IPS-18a (cell line): ENCODE measurements at regions not wholly inside any gene's neighbourhood (a gene's known extent, or its start where the extent isn't known, plus 50 kb on each side); places are given as distances from the start of the nearest gene placed in this dataset.

ENCODE experiments used
- H3K27ac ChIP-seq: one replicate; pipeline ENCODE4 v1.5.1; 2013; ENCODE audit warnings: low read length
- H3K27me3 ChIP-seq: one replicate; pipeline ENCODE4 v1.6.1; 2013; ENCODE audit warnings: mild to moderate bottlenecking, low read length; ENCODE audit not compliant: control insufficient read depth, insufficient read depth
- H3K36me3 ChIP-seq: one replicate; pipeline ENCODE4 v1.6.1; 2013; ENCODE audit warnings: low read depth, low read length; ENCODE audit not compliant: control insufficient read depth
- H3K4me1 ChIP-seq: one replicate; pipeline ENCODE4 v1.6.1; 2013; ENCODE audit warnings: low read depth, low read length; ENCODE audit not compliant: control insufficient read depth
- H3K4me3 ChIP-seq: one replicate; pipeline ENCODE4 v1.5.1; 2013; ENCODE audit warnings: low read length
- H3K9ac ChIP-seq: one replicate; pipeline ENCODE4 v1.6.1; 2013; ENCODE audit warnings: mild to moderate bottlenecking, low read length, moderate library complexity
- H3K9me3 ChIP-seq: one replicate; pipeline ENCODE4 v1.6.1; 2013; ENCODE audit warnings: low read depth, low read length; ENCODE audit not compliant: control insufficient read depth

GRCh38 chr3:24985668-24986067 is 442.4 kb upstream of the RARB start:
- H3K4me3 ChIP-seq, result no peak overlapping the region
- no peak overlapping the region for H3K27ac ChIP-seq

GRCh38 chr3:24986612-24987011 is 441.5 kb upstream of the RARB start:
- no peak overlapping the region for H3K4me3 ChIP-seq
- no peaks in the 10 kb centered on the region for H3K36me3 ChIP-seq
- no peaks in the 10 kb centered on the region for H3K27me3 ChIP-seq
- H3K9me3 ChIP-seq, result no peaks in the 10 kb centered on the region
- no peaks in the 10 kb centered on the region for H3K4me1 ChIP-seq
- H3K9ac ChIP-seq, result no peak overlapping the region
- no peak overlapping the region for H3K27ac ChIP-seq

More at GRCh38 chr3:24985668-24986067, 442.4 kb upstream of the RARB start:
- H3K9ac ChIP-seq, result no peak overlapping the region
- H3K4me1 ChIP-seq, result no peaks in the 10 kb centered on the region
- H3K27me3 ChIP-seq, result no peaks in the 10 kb centered on the region
- H3K9me3 ChIP-seq, result no peaks in the 10 kb centered on the region
- no peaks in the 10 kb centered on the region for H3K36me3 ChIP-seq

GRCh38 chr3:24999357-24999756 is 428.7 kb upstream of the RARB start:
- no peaks in the 10 kb centered on the region for H3K9me3 ChIP-seq
- H3K4me3 ChIP-seq, result no peak overlapping the region
- H3K27me3 ChIP-seq, result no peaks in the 10 kb centered on the region
- no peaks in the 10 kb centered on the region for H3K36me3 ChIP-seq
- H3K9ac ChIP-seq, result no peak overlapping the region
- no peak overlapping the region for H3K27ac ChIP-seq
- no peaks in the 10 kb centered on the region for H3K4me1 ChIP-seq

- Histone ChIP-seq H3K36me3 (no peaks in the 10 kb centered on the region), H3K9ac (no peak overlapping the region), H3K9me3 (no peaks in the 10 kb centered on the region), H3K27ac (no peak overlapping the region), H3K4me1 (no peaks in the 10 kb centered on the region), H3K4me3 (no peak overlapping the region), H3K27me3 (no peaks in the 10 kb centered on the region)
Observed at GRCh38 chr3:25000971-25001591, 427.0 kb upstream of the RARB start.

GRCh38 chr3:25002052-25002451 is 426.0 kb upstream of the RARB start:
- H3K9me3 ChIP-seq, result no peaks in the 10 kb centered on the region
- H3K4me3 ChIP-seq, result no peak overlapping the region
- H3K36me3 ChIP-seq, result no peaks in the 10 kb centered on the region
- H3K4me1 ChIP-seq, result no peaks in the 10 kb centered on the region
- H3K27me3 ChIP-seq, result no peaks in the 10 kb centered on the region
- H3K9ac ChIP-seq, result no peak overlapping the region
- no peak overlapping the region for H3K27ac ChIP-seq

GRCh38 chr3:25007974-25008658 is 419.9 kb upstream of the RARB start:
- no peaks in the 10 kb centered on the region for H3K36me3 ChIP-seq
- no peaks in the 10 kb centered on the region for H3K9me3 ChIP-seq
- no peaks in the 10 kb centered on the region for H3K4me1 ChIP-seq

GRCh38 chr3:25009665-25010064 is 418.4 kb upstream of the RARB start:
- H3K4me1 ChIP-seq, result no peaks in the 10 kb centered on the region
- no peak overlapping the region for H3K9ac ChIP-seq
- H3K27ac ChIP-seq, result no peak overlapping the region
- no peaks in the 10 kb centered on the region for H3K36me3 ChIP-seq
- H3K9me3 ChIP-seq, result no peaks in the 10 kb centered on the region
- no peak overlapping the region for H3K4me3 ChIP-seq
- no peaks in the 10 kb centered on the region for H3K27me3 ChIP-seq

More at GRCh38 chr3:25007974-25008658, 419.9 kb upstream of the RARB start:
- no peak overlapping the region for H3K9ac ChIP-seq
- H3K27ac ChIP-seq, result no peak overlapping the region
- H3K4me3 ChIP-seq, result no peak overlapping the region
- H3K27me3 ChIP-seq, result no peaks in the 10 kb centered on the region

GRCh38 chr3:25015599-25015998 is 412.5 kb upstream of the RARB start:
- no peak overlapping the region for H3K4me3 ChIP-seq
- no peaks in the 10 kb centered on the region for H3K4me1 ChIP-seq
- H3K27me3 ChIP-seq, result no peaks in the 10 kb centered on the region
- H3K27ac ChIP-seq, result no peak overlapping the region
- H3K9me3 ChIP-seq, result no peaks in the 10 kb centered on the region
- H3K36me3 ChIP-seq, result no peaks in the 10 kb centered on the region
- H3K9ac ChIP-seq, result no peak overlapping the region

- no peak overlapping the region for H3K4me3 ChIP-seq
- H3K9ac ChIP-seq, result no peak overlapping the region
- H3K9me3 ChIP-seq, result no peaks in the 10 kb centered on the region
- H3K36me3 ChIP-seq, result no peaks in the 10 kb centered on the region
- no peak overlapping the region for H3K27ac ChIP-seq
- no peaks in the 10 kb centered on the region for H3K27me3 ChIP-seq
- no peaks in the 10 kb centered on the region for H3K4me1 ChIP-seq
Observed at GRCh38 chr3:25018909-25019308, 409.2 kb upstream of the RARB start.

- no peak overlapping the region for H3K27ac ChIP-seq
- no peaks in the 10 kb centered on the region for H3K9me3 ChIP-seq
- no peaks in the 10 kb centered on the region for H3K27me3 ChIP-seq
- H3K9ac ChIP-seq, result no peak overlapping the region
- no peak overlapping the region for H3K4me3 ChIP-seq
- no peaks in the 10 kb centered on the region for H3K4me1 ChIP-seq
- H3K36me3 ChIP-seq, result no peaks in the 10 kb centered on the region
Observed at GRCh38 chr3:25019506-25019905, 408.6 kb upstream of the RARB start.

GRCh38 chr3:25021816-25022215 is 406.2 kb upstream of the RARB start:
- no peaks in the 10 kb centered on the region for H3K36me3 ChIP-seq
- H3K4me3 ChIP-seq, result no peak overlapping the region
- H3K27me3 ChIP-seq, result no peaks in the 10 kb centered on the region
- H3K9me3 ChIP-seq, result no peaks in the 10 kb centered on the region
- no peaks in the 10 kb centered on the region for H3K4me1 ChIP-seq
- no peak overlapping the region for H3K9ac ChIP-seq
- H3K27ac ChIP-seq, result no peak overlapping the region

- Histone ChIP-seq H3K4me3 (no peak overlapping the region), H3K27ac (no peak overlapping the region), H3K9me3 (no peaks in the 10 kb centered on the region), H3K36me3 (no peaks in the 10 kb centered on the region), H3K4me1 (no peaks in the 10 kb centered on the region), H3K27me3 (no peaks in the 10 kb centered on the region), H3K9ac (no peak overlapping the region)
Observed at GRCh38 chr3:25023876-25024275, 404.2 kb upstream of the RARB start.
